Gastrocnemius medialis (tissue), 4 donors: ENCODE measurements at regions not wholly inside any gene's neighbourhood (a gene's known extent, or its start where the extent isn't known, plus 50 kb on each side); places are given as distances from the start of the nearest gene placed in this dataset.

Experiments used
- CTCF ChIP-seq, 5 experiments: fragments of 450-650 bp in 3 of 5; fragments of 200-600 bp in 2 of 5; sonication (generic) in 2 of 5; IDR thresholded peaks in 4 of 5; conservative IDR thresholded peaks in 1 of 5; 1 replicate in 4 of 5; 2 replicates in 1 of 5; pipeline ENCODE4 v1.5.1; 2016 to 2019; ENCODE audit warnings: antibody characterized with exemption in 5 of 5, mild to moderate bottlenecking in 3 of 5, moderate library complexity in 3 of 5
- POLR2A ChIP-seq, 2 donors: fragments of 450-650 bp; IDR thresholded peaks; one replicate each; pipeline ENCODE4 v1.6.1; 2017; ENCODE audit warnings: antibody characterized with exemption in 2 of 2, mild to moderate bottlenecking in 2 of 2, moderate library complexity in 2 of 2

GRCh38 chr4:55753856-55754255, 65.7 kb upstream of the EXOC1L start:
- no peak for TF ChIP-seq CTCF (IDR thresholded peaks at IDR 0.05 in 4 of 5, conservative IDR thresholded peaks at IDR 0.05 in 1 of 5)
- no peak for TF ChIP-seq POLR2A (IDR thresholded peaks at IDR 0.05)
